ENCODE measurements at regions not wholly inside any gene's neighbourhood (a gene's known extent, or its start where the extent isn't known, plus 50 kb on each side); places are given as distances from the start of the nearest gene placed in this dataset.
"Not testable (repeated sequence)": the region's sequence is repeated elsewhere in the genome, so short reads cannot be mapped to it uniquely, and the experiment has no call there.

DNA sequence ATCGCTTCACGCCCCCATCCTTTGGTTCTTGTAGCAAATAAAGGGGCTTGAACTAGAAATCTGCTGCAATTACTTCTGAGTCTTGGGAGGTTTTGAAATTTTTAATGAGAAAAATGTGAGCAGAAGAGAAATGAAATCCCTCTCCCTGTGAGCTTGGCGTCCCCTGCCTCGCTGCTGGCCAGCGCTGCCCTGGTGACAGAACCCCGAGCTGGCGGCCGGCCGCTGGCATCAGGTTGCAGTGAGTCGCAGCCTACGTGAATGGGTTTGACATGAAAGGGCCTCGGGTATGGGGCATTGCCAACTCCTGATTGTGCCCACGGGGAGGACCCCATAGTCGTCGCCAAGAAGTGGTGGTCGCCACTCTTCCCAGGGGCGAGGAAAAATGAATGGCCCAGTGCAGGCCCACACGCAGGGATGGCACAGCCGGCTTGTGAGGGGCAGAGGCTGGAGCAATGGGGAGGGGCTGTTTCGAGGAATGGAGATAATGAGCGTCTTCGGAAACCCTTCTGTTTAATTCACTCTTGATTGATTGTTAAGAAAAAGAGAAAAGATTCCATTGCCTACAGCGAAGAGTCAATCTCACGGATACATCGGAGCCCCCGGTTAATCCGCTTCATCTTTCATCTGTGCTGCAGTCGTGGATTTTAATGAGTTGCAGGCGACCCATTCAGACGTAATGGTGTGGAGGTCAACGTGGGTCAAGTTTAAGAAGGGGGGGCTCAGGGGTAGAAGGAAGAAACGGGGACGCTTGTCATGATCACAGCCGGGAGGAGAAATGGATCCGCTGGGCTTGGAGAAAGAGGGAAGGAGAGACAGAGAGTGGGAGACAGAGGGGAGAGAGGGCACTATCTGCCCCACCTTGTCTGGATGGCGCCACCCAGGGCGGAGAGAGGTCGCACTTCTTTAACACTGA is 380.1 kb downstream of the THBS2 start:
- DNase-seq: no peak

DNA sequence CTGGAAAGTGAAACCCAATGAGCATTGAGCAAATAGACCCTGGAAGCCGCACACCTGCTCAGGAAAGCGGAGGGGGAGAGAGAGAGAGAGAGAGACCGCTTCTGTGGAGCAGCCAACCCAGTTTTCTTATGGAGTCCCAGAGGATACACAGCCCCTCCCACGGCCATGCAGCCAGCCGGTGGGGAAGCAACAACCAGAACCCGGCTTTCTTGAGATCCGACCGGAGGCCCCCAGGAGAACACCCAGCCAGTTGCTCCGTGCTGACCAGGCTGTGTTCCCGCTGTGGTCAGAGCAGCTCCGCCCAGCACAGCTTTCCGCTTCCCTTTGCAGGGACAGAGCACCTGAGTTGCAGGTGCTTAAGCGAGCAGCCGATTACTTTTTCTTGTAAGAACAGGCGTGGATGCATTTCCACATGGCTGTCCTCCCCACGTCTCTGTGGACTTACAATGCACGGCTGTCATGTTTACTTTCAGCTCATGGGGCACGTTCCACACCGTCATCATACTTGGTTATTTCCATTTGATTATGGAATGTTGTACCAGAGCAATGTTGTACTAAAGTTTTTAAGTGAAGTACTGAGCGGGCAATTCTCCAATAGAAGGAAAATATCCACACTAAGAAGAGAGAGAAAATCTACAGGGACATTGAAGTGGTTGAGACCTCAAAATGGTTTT is 381.9 kb downstream of the THBS2 start:
- no peak for DNase-seq

DNA sequence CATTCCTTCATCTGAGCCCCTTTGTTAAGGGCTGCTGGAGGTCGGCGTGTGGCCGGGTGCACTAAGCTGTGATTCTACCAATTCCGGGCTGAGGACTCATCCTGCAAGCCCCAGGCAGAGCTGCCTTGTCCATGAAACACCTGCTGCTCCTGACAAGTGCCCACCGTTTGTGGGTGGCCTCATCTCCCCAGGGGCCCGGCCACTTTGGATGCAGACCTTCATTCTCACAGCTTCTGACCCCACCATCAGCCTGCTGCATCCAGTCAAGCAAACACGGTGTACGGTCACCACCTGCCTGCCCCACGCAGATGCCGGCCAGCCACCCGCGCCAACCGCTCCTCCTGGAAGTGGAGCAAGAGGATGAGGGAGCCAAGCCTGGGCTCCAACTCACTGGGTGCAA is 382.7 kb downstream of the THBS2 start:
- no peak for DNase-seq

DNA sequence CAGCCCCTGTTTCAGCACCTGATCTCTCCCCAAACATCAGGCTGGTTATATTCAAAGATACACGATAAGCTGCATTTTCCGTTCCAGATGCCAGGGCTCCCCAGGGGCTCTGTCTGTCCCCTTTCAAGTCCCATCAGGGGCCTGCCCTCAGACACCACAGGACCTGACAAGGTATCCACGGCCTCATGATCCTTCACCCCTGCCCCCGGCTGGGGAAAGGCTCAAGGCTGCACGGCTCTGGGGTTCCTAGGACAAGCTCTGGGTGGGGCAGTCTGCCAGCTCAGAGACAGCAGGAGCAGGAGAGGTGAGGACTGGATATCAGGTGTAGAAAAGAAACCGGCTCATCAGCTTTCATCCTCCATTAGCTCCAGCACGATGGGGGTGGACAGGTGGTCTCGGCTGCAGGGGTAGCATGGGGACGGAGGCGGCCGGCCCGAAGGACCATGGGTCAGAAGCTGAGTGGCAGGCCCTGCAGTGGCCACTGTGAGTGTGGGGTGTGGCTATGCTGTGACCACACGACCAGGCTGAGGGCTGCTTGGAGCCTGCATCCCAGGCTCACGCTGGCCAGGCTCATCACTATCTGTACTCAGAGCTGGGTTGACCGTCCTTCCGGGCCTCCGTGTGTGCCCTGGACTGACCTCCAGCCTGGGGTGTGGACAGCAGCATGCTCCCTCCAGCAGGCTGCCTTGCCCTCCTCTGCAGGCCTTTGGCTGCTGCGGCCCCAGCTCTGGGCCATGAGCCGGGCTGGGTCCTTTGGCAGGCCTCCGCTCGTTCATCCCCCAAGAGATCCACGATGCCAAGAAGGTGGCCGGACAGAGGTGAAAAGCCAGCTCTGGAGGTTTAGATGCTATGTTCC is 386.2 kb downstream of the THBS2 start:
- no peak for DNase-seq

DNA sequence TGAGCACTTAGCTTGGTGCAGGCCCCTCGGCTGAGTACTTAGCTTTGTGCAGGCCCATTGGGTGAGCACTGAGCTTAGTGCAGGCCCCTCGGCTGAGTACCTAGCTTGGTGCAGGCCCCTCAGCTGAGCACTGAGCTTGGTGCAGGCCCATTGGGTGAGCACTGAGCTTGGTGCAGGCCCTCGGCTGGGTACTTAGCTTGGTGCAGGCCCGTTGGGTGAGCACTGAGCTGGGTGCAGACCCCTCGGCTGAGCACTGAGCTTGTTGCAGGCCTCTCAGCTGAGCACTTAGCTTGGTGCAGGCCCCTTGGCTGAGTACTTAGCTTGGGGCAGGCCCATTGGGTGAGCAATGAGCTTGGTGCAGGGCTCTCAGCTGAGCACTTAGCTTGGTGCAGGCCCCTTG is 387.1 kb downstream of the THBS2 start:
- no peak for DNase-seq

DNA sequence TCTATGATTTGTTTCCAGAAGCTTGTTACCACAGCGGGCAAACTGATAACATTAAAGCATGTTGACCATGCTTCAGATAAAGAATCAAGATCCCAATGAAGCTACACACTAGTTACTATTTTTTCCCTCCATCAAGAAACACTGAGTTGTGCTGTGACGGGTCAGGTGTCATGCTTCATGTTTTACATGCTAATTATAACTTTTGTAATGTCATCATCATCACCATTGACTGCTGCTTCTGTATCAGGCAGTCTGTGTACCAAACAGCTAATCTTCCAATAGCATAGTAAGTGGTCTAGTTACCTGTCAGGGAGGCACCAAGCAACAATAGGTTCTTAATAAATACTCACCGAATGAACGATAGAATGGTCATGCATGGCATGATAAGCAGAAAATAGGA is 388.1 kb downstream of the THBS2 start:
- DNase-seq: no peak

DNA sequence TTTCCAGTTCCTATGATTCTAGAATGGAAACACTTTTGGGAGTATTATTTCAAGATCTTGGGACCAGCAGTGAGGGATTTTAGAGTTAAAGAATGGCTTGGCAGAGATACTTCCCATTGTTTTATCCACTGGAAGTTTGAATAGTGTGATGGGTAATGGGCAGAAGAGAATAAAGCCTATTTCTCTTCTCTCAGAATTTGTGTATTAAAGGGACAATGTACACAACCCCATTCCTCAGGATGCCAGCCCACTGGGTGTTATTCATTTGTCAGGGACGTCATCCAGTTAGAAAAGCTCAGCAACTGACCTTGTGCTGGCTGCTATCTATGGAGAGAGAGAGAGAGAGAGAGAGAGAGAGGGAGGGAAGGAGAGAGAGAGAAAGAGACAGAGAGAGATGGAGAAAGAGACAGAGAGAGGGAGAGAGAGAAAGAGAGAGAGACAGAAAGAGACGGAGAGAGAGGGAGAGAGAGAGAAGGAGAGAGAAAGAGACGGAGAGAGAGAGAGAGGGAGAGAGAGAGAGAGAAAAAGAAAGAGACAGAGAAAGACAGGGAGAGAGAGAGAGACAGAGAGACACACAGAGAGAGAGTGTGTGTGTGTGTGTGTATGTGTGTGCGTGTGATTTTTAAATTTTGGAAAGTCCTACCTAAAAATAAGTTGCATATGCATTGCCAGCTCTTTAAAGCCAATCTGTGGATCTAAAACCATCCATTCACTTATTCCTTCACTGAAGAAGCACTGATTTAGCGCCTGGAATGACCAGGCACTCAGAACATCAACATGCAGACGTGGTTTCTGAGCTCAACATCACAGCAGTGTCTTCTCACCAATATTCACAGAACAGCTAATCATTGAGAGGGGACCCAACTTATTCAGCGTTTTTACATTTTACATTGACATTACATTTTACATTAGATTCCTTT is 388.8 kb downstream of the THBS2 start:
- no peak for DNase-seq

DNA sequence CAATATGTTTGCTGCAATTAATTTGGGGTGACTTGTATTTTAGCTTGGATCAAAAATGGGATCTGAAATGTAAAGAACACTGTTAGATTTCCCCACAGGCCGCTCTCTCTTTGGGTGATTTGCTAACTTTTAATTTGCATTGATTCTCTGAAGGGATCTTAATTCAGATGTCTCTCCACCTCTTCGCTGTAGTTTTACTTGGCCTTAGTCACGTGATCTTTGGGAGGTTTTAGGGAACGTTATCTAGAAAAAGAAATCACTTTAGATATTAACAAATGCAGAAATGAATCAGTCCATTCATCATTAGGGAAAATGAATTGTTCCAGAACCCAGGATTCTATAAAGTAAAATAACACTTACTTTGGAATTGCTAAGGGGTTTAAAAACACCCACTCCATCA is 390.2 kb downstream of the THBS2 start:
- DNase-seq: no peak

DNA sequence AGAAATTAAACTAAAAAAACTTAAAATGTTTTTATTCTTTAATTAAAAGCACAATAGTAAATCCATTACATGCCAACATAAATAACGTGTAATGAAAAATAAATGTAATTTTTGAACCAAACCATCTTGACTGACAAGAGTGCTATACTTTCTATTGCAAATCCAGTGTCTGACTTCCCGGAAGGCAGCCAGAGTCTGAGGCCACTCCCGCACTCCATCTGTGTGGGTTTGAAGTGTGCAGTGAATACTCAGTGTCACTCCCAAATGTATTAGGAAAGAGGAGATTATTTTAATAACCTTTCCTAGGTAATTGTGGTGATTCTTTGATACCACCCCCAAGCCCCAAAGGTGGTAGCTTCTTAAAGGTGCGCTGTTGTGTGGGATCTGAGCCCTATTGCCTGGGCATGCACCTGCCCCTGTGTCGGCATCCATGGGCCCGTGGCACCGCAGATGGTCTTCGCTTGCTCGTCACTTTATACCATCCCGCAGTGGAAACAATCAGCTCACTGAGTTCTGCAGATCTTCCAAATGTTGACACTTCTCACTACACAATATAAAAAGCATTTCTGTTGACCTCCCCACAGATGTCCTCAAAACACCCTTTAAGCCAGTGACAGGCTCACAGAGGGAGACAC is 391.2 kb downstream of the THBS2 start:
- no peak for DNase-seq

DNA sequence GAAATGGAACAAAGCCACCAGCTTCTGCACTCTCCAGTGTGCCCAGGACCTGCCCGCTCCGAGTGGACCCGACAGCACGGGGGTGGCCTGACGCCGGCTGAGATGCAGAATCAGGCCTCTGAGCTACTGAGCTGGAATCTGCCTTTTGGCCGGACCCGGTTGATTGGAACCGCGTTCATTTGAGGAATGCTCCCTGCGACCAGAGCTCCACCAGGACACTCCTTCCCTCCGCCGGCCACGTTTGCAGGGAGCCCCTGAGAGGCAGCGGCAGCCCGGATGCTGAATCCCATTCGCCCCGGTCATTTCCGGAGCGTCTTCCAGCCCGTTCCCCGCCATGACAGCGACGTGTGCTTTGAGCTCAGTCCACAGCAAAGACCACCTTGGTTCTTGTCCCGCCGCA is 392.7 kb downstream of the THBS2 start:
- no peak for DNase-seq

DNA sequence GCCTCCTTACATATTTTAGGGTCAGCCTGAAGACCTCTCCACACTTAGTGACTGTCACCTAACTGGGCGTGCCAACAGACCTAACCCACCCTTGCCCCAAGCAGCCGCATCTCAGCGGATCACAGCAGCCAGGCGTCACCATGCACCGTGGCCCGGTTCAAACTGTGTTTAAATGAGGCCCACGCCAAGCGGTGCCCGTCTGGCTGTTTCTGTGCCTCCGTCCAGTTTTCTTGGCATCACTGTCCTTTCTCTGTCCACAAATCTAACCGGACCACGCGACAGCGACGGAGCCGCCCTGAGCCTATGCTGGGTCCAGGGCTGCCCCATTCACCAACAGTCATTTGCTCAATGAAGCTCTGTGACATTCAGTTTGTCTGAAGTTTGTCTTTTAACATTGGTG is 393.3 kb downstream of the THBS2 start:
- no peak for DNase-seq

DNA sequence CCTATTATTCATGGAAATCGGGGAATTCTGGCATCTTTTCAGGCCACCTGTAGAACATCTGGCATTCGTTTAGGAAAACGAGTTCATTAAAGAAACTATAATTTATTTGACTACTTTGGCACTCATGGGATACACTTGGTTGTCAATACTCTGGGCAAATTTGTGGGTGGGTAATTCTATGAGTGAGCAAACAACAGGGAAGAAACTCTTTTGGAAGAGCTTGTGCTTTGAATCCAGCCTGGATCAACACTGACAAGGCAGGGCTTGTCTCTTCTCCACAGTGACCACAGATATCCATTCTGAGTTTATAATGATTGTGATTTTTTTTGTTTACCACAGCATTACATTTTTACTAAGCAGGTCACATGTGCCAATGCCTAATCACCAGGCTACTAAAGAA is 394.7 kb downstream of the THBS2 start:
- no peak for DNase-seq

DNA sequence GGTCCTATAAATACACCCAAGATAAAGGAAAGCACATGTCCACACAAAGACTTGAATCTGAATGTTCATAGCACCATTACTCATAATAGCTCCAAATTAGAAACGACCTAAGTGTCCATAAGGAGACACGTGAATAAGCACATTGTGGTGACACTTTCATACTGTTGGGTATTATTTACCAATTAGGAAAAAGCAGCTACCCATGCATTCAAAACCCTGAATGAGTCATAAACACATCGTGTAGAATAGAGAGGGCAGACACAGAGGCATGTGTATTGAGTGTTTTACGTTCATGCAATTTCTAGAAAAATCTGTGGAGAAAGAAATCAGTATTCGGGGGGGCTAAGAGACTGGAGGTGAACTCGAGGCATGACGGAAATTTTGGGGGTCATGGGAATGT is 396.7 kb downstream of the THBS2 start:
- no peak for DNase-seq

DNA sequence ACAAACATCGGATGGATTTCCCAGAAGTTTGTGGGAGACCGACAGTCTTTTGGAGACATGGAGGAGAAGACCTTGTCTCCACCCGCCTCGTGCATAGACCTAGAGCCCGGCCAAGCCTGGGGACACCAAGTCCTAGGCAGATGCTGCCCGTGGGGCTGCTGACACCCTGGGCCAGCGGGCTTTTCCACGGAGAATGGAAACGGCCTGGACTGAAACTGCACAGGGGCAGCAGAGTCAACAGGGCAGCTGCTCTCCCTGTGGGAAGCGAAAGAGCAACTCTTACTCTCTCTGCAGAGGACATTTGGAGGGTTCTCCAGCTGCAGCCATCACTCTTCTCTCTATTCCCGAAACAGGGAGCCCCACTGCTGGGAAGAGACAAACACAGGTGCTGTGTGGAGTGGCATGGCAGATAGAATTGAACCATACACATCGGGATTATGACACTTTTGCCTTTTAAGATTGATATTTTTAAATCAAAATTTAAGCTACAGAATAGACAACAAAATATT is 401.2 kb downstream of the THBS2 start:
- DNase-seq: no peak

DNA sequence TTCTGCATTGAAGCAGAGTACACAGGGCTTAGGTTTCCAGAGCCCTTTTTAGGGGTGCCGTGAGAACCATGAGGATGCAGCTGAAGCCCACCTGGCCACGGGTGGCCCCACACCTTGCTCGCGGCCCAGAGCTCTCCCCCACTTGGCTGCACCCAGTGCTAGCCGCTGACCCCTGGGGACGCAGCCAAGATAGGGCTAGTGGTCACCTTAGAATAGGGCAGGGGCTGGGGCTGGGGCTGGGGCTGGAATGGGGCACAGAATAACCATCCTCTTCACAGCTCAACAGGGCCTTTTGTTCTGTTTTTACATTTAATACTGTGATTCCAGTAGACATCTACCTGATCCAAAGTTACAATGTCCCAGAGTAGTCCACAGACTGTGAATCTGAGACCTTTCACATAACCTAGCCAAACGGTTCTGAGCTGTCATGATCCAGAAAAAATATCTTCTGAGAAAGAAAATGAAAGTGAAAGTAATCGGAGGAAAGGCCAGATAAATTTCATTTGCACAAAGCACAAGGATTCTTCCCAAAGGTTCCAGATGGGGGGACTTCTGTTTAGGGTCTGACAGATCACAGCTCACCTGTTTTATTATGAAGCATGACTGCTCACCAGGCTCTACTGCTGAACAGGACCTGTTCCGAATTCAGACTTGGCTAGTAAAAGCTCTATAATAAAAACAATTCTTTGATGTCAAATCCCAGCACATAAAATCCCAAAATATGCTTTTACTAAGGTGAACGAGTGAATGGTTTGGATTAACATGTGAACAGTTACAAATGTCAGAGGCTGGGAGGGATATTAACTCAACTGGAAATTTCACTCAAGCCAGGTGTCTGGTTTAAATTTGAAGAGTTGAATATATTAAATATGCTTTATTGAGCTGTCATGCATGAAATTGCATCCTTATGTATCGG is 401.9 kb downstream of the THBS2 start:
- no peak for DNase-seq

DNA sequence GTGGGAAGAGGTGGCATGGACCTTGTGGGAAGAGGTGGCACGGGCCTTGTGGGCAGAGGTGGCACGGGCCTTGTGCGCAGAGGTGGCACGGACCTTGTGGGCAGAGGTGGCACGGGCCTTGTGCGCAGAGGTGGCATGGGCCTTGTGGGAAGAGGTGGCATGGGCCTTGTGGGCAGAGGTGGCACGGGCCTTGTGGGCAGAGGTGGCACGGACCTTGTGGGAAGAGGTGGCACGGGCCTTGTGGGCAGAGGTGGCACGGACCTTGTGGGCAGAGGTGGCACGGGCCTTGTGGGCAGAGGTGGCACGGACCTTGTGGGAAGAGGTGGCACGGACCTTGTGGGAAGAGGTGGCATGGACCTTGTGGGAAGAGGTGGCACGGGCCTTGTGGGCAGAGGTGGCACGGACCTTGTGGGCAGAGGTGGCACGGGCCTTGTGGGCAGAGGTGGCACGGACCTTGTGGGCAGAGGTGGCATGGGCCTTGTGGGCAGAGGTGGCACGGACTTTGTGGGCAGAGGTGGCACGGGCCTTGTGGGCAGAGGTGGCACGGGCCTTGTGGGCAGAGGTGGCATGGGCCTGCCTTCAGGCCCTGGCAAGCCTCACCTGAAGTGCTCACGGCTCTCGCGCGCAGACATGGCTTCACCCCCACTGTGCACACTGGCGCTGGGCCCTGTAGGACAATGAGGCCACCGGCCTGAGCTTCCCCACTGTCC is 403.5 kb downstream of the THBS2 start:
- DNase-seq: not testable (repeated sequence)

DNA sequence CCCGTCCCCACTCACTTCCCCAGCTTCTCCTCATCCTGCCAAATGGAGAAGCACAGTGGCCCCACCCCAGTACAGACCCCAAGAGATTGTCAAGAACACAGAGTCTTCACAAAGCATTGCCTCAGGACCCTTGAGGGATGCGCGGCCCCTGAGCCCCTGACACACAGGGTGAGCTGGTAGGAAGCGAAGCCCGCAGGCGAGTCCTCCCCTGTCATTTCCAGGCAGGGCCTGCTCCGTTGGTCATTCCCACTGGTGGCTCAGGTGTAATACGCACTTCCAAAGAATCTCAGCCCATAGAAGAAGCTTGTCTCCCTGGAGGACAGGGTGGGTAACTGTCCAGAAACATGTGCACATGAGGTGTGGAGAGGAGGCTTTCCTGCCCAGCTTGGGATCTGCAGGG is 404.2 kb downstream of the THBS2 start:
- DNase-seq: no peak

DNA sequence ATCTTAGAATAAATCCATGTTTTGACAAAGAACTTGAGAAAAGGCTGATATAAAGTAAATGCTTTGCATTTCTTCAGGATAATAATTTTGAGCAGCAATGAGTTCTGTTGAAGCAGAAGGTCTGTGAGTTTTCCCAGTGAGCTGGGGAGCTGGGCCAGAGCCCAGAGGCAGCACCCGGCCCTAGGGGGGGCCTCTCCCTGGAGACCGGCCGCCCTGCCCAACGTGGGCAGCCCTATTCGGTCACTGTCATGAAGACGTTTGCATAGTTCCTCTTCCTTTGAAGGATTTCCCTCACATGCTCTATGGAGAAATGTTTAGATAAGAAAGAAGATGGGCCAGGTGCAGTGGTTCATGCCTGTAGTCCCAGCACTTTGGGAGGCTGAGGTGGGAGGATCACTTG is 404.8 kb downstream of the THBS2 start:
- no peak for DNase-seq

DNA sequence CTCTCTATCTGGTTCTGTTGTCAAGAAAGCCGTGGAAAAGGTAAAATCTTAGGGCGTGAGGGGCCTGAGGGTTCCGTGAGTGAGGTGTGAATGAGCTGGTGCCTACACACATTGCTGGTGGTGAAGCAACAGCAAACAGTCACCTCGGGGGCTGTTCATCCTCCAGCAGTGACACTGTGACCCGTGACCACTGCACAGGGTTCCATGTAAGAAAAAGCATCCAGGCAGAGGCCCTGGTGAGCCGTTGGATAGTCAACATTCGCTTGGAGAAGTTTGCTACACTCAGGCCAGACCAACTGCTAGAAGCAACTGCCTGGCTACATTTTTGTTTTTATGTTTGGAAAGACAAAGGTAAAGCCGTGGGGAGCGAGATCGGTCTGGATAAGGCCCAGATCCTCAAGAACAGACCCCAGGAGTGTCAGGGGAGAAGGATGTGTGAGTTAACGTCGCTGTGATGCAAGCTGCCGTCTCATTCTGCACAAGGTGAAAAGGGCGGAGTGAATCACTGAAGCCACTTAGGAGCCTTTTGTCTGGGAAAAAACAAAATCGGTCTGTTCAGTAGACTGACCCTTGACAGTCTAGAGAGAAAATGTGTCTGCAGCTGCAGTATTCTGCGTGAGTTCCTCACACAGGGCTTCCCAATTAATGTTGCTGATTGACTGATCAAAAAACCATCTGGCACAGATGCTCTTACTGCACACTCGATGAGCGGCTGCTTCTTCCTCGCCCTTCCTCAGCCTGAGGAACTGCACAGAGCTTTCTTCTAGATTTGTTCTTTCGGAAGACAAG is 404.0 kb downstream of the SMOC2 start:
- DNase-seq: no peak
